ENCODE measurements at regions not wholly inside any gene's neighbourhood (a gene's known extent, or its start where the extent isn't known, plus 50 kb on each side); places are given as distances from the start of the nearest gene placed in this dataset.

DNA sequence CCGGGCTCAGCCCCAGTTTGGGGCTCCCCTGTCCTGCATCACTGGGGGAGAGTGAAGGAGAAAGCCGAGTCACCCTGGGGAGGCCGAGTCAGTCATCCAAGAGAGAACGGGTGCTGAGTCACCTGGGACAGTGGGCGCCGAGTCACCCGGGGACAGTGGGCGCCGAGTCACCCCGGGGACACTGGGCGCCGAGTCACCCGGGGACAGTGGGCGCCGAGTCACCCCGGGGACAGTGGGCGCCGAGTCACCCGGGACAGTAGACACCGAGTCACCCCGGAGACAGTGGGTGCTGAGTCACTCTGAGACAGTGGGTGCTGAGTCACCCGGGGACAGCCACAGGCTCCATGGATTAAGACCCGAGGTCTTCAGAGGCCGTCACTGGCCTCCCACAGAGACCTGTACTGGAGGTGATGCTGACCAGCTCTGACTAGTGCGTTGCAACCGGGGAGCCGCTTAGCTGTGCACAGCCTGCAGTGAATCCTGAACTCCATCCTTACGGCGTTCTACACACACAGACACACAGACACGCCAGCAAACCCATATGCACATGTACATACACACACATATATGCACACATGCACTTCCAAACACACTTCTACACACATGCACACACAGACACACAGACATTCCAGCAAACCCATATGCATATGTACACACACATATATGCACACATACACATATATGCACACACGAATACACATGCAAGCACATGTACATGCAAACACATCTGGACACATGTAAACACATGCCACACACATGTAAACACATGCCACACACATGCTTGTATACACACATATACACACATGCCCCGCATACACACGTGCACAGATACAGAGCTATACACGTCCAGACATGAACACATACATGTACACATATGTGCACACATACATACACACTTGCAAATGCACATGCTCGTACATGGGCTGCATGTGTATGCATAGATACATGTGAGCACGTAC is 64.9 kb upstream of the GALNT9 start:
- TF ChIP-seq ZNF8 (CRISPR knock-in tag; IDR thresholded peaks at IDR 0.05) (no peak), ZFP30 (CRISPR knock-in tag; IDR thresholded peaks at IDR 0.05) (no peak), PATZ1 (CRISPR knock-in tag; IDR thresholded peaks at IDR 0.05; ENCODE audit: borderline replicate concordance) (no peak), TCF4 (CRISPR knock-in tag; IDR thresholded peaks at IDR 0.05; ENCODE audit: borderline replicate concordance) (no peak), ZNF565 (CRISPR knock-in tag; conservative IDR thresholded peaks at IDR 0.05; ENCODE audit: low read depth) (no peak), GLIS3 (CRISPR knock-in tag; IDR thresholded peaks at IDR 0.05) (no peak), ZC3H10 (CRISPR knock-in tag; IDR thresholded peaks at IDR 0.05) (no peak), RARB (CRISPR knock-in tag; IDR thresholded peaks at IDR 0.05) (no peak), BACH2 (CRISPR knock-in tag; IDR thresholded peaks at IDR 0.05; ENCODE audit: borderline replicate concordance) (no peak), CSDC2 (CRISPR knock-in tag; IDR thresholded peaks at IDR 0.05) (no peak)
- TF ChIP-seq, protein P1, sequence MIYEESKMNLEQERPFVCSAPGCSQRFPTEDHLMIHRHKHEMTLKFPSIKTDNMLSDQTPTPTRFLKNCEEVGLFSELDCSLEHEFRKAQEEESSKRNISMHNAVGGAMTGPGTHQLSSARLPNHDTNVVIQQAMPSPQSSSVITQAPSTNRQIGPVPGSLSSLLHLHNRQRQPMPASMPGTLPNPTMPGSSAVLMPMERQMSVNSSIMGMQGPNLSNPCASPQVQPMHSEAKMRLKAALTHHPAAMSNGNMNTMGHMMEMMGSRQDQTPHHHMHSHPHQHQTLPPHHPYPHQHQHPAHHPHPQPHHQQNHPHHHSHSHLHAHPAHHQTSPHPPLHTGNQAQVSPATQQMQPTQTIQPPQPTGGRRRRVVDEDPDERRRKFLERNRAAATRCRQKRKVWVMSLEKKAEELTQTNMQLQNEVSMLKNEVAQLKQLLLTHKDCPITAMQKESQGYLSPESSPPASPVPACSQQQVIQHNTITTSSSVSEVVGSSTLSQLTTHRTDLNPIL (CRISPR knock-in tag; IDR thresholded peaks at IDR 0.05; ENCODE audit: low read depth): no peak

All from SK-N-SH treated with all-trans-retinoic acid at 6 μM for 48 hours (cell line).